Epithelial cell of proximal tubule (primary cell): ENCODE measurements at regions not wholly inside any gene's neighbourhood (a gene's known extent, or its start where the extent isn't known, plus 50 kb on each side); places are given as distances from the start of the nearest gene placed in this dataset.
"Not testable (repeated sequence)": the region's sequence is repeated elsewhere in the genome, so short reads cannot be mapped to it uniquely, and the experiment has no call there.

Experiments
- DNase-seq: peaks from one replicate; pipeline ENCODE4 v3.0.0-alpha.2; 2011; ENCODE audit warnings: low read depth
- H3K4me3 ChIP-seq: 2 replicates; pipeline ENCODE4 v1.5.1; 2011; ENCODE audit warnings: low read depth, mild to moderate bottlenecking, low read length
- CTCF ChIP-seq: conservative IDR thresholded peaks from 2 replicates; pipeline ENCODE4 v1.5.1; 2012; ENCODE audit warnings: low read depth, mild to moderate bottlenecking, low read length

- no peak for DNase-seq
- H3K4me3 ChIP-seq = no peak overlapping the region
- TF ChIP-seq CTCF = peak; percentile 91
These were observed 759.4 kb downstream of the ADCYAP1 start for GRCh38 chr18:1663879-1664705.

- no peak for TF ChIP-seq CTCF
- no peak for DNase-seq
- no peak overlapping the region for H3K4me3 ChIP-seq
These were observed 760.4 kb downstream of the ADCYAP1 start for GRCh38 chr18:1665079-1665478.

- no peak for TF ChIP-seq CTCF
- DNase-seq = no peak
These were observed 763.6 kb downstream of the ADCYAP1 start for GRCh38 chr18:1668279-1668678.

GRCh38 chr18:1671710-1672109 lies 767.0 kb downstream of the ADCYAP1 start:
- not testable (repeated sequence) for DNase-seq, H3K4me3 ChIP-seq

More at GRCh38 chr18:1668279-1668678, 763.6 kb downstream of the ADCYAP1 start:
- H3K4me3 ChIP-seq = no peak overlapping the region

GRCh38 chr18:1676387-1676786 lies 771.7 kb downstream of the ADCYAP1 start:
- TF ChIP-seq CTCF = no peak
- DNase-seq = no peak
- no peak overlapping the region for H3K4me3 ChIP-seq

GRCh38 chr18:1680108-1680507 lies 775.4 kb downstream of the ADCYAP1 start:
- H3K4me3 ChIP-seq = no peak overlapping the region
- no peak for DNase-seq
- TF ChIP-seq CTCF = no peak

GRCh38 chr18:1691863-1692262 lies 787.2 kb downstream of the ADCYAP1 start:
- no peak overlapping the region for H3K4me3 ChIP-seq
- DNase-seq = no peak
- no peak for TF ChIP-seq CTCF
